SK-N-SH (cell line): ENCODE measurements at regions not wholly inside any gene's neighbourhood (a gene's known extent, or its start where the extent isn't known, plus 50 kb on each side); places are given as distances from the start of the nearest gene placed in this dataset.

Source experiments
- CTCF ChIA-PET: fragments of 300-600, 350-600 bp; formaldehyde crosslinking; extraction: SDS; loops from one replicate; lab custom pipeline; 2021; lab: Yijun Ruan, JAX
- POLR2A ChIA-PET: fragments of 350-600 bp; sonication (Branson Sonifier 250); formaldehyde crosslinking; extraction: SDS; loops from one replicate; lab custom pipeline; 2020; ENCODE audit warnings: antibody characterized with exemption, inconsistent platforms; lab: Yijun Ruan, JAX
- DNase-seq: peaks from one replicate; pipeline ENCODE4 v3.0.0; 2012
- H2AFZ ChIP-seq: fragments of 200-600 bp; sonication (generic); 2 replicates; pipeline ENCODE4 v1.8.1; 2016; ENCODE audit warnings: antibody characterized with exemption, mild to moderate bottlenecking, low read depth
- H3F3A ChIP-seq: fragments of 200-600 bp; sonication (generic); replicated peaks from 2 replicates; pipeline ENCODE3; 2016; ENCODE audit warnings: antibody characterized with exemption, mild to moderate bottlenecking; ENCODE audit not compliant: insufficient read depth
- H3K27ac ChIP-seq, 2 experiments: fragments of 200-500 bp in 1 of 2; fragments of 200-600 bp in 1 of 2; sonication (Bioruptor generic) in 1 of 2; sonication (generic), shearing (Covaris generic) in 1 of 2; 2 replicates each; pipeline versions ENCODE4 v1.5.1 to v1.6.1; 2014 to 2016; ENCODE audit warnings: low read depth in 2 of 2, inconsistent platforms in 1 of 2, low read length in 1 of 2, mild to moderate bottlenecking in 1 of 2, mixed read lengths in 1 of 2
- H3K27me3 ChIP-seq: fragments of 200-600 bp; sonication (generic), shearing (Covaris generic); 2 replicates; pipeline ENCODE4 v1.6.1; 2016; ENCODE audit warnings: mixed run types; ENCODE audit not compliant: insufficient read depth
- H3K36me3 ChIP-seq, 2 experiments: fragments of 200-500 bp in 1 of 2; fragments of 200-600 bp in 1 of 2; sonication (Bioruptor generic) in 1 of 2; sonication (generic) in 1 of 2; replicated peaks in 1 of 2; 2 replicates each; pipeline versions ENCODE3 to v1.5.1; 2014 to 2016; ENCODE audit warnings: low read length in 1 of 2, mild to moderate bottlenecking in 1 of 2; ENCODE audit not compliant: insufficient read depth in 2 of 2, control insufficient read depth in 1 of 2
- H3K4me1 ChIP-seq, 2 experiments: fragments of 200-500 bp in 1 of 2; fragments of 200-600 bp in 1 of 2; sonication (Bioruptor generic) in 1 of 2; sonication (generic), shearing (Covaris generic) in 1 of 2; 2 replicates each; pipeline versions ENCODE4 v1.5.1 to v1.6.1; 2014 to 2016; ENCODE audit warnings: low read depth in 1 of 2, low read length in 1 of 2, mixed run types in 1 of 2; ENCODE audit not compliant: insufficient read depth in 2 of 2, control insufficient read depth in 1 of 2
- H3K4me2 ChIP-seq: fragments of 200-600 bp; sonication (generic), shearing (Covaris generic); 2 replicates; pipeline ENCODE4 v1.6.1; 2017; ENCODE audit warnings: mixed run types
- H3K4me3 ChIP-seq, 2 experiments: fragments of 200-500 bp in 1 of 2; fragments of 200-600 bp in 1 of 2; sonication (Bioruptor generic) in 1 of 2; sonication (generic), shearing (Covaris generic) in 1 of 2; 2 replicates each; pipeline versions ENCODE4 v1.5.1 to v1.8.1; 2014 to 2016; ENCODE audit warnings: low read depth in 2 of 2, inconsistent platforms in 1 of 2, low read length in 1 of 2, mild to moderate bottlenecking in 1 of 2, mixed read lengths in 1 of 2, moderate library complexity in 1 of 2
- H3K79me2 ChIP-seq: fragments of 200-600 bp; sonication (generic); 2 replicates; pipeline ENCODE4 v1.8.1; 2017; ENCODE audit warnings: mild to moderate bottlenecking; ENCODE audit not compliant: insufficient read depth
- H3K9ac ChIP-seq: fragments of 200-600 bp; sonication (generic); 2 replicates; pipeline ENCODE4 v1.6.1; 2017; ENCODE audit warnings: mixed run types
- H3K9me2 ChIP-seq: fragments of 200-600 bp; sonication (generic); 2 replicates; pipeline ENCODE4 v1.6.1; 2017; ENCODE audit warnings: mixed run types
- H3K9me3 ChIP-seq: fragments of 200-600 bp; sonication (generic); 2 replicates; pipeline ENCODE4 v1.6.1; 2017; ENCODE audit warnings: mixed run types, mild to moderate bottlenecking, moderate library complexity
- H4K20me1 ChIP-seq: fragments of 200-600 bp; sonication (generic); 2 replicates; pipeline ENCODE4 v1.6.1; 2017; ENCODE audit warnings: mild to moderate bottlenecking, mixed run types; ENCODE audit not compliant: insufficient read depth
- CHD2 ChIP-seq: fragments of 150-350 bp; IDR thresholded peaks from 2 replicates; pipeline ENCODE4 v1.6.1; 2018; ENCODE audit warnings: low read length; ENCODE audit not compliant: partially characterized antibody
- EP300 ChIP-seq, 2 experiments: IDR thresholded peaks; 2 replicates each; pipeline versions ENCODE4 v1.4.0 to v1.6.1; 2012; ENCODE audit warnings: borderline replicate concordance in 1 of 2, low read depth in 1 of 2, low read length in 1 of 2
- EZH2phosphoT487 ChIP-seq: fragments of 200-600 bp; sonication (generic); IDR thresholded peaks from 2 replicates; pipeline ENCODE4 v1.6.1; 2017; ENCODE audit warnings: low read depth, mixed run types, mild to moderate bottlenecking, antibody characterized with exemption, moderate library complexity, borderline replicate concordance
- GATA2 ChIP-seq: sonication (generic); formaldehyde crosslinking; IDR thresholded peaks from 2 replicates; pipeline ENCODE4 v1.5.0; 2020; ENCODE audit warnings: mild to moderate bottlenecking, missing genetic modification reagents
- JUND ChIP-seq: IDR thresholded peaks from 2 replicates; pipeline ENCODE4 v1.4.0; 2012
- MEF2A ChIP-seq: IDR thresholded peaks from 2 replicates; pipeline ENCODE4 v1.4.0; 2012; ENCODE audit warnings: low read depth, borderline replicate concordance
- NFIC ChIP-seq: IDR thresholded peaks from 2 replicates; pipeline ENCODE4 v1.4.0; 2012; ENCODE audit warnings: borderline replicate concordance
- NRF1 ChIP-seq: IDR thresholded peaks from 2 replicates; pipeline ENCODE4 v1.6.1; 2012; ENCODE audit warnings: low read depth, mild to moderate bottlenecking, low read length
- RAD21 ChIP-seq: IDR thresholded peaks from 2 replicates; pipeline ENCODE4 v1.6.1; 2012; ENCODE audit warnings: mild to moderate bottlenecking, low read length
- RCOR1 ChIP-seq: fragments of 150-350 bp; IDR thresholded peaks from 2 replicates; pipeline ENCODE4 v1.6.1; 2017; ENCODE audit warnings: antibody characterized with exemption, low read length
- RFX5 ChIP-seq: IDR thresholded peaks from 2 replicates; pipeline ENCODE4 v1.6.1; 2012; ENCODE audit warnings: mild to moderate bottlenecking, improper control_type of control experiment, low read length
- RXRA ChIP-seq: IDR thresholded peaks from 2 replicates; pipeline ENCODE4 v1.4.0; 2012; ENCODE audit warnings: low read depth, mild to moderate bottlenecking, borderline replicate concordance
- SIN3A ChIP-seq: IDR thresholded peaks from 2 replicates; pipeline ENCODE4 v1.6.1; 2012; ENCODE audit warnings: low read depth, mild to moderate bottlenecking, low read length, moderate library complexity, borderline replicate concordance
- TEAD4 ChIP-seq: IDR thresholded peaks from 2 replicates; pipeline ENCODE4 v1.4.0; 2012; ENCODE audit warnings: mild to moderate bottlenecking, borderline replicate concordance; ENCODE audit not compliant: insufficient read depth
- YY1 ChIP-seq: IDR thresholded peaks from 2 replicates; pipeline ENCODE4 v1.4.0; 2012; ENCODE audit warnings: low read depth, mild to moderate bottlenecking
- WGBS: methylation state at CpG from one replicate; pipeline ENCODE4 v1.1.6; 2017; ENCODE audit warnings: low lambda C conversion rate; 5-methylcytosine and 5-hydroxymethylcytosine counted together
- TF ChIP-seq, protein P1 (sequence below): IDR thresholded peaks from 2 replicates; pipeline ENCODE4 v1.4.0; 2012; ENCODE audit warnings: low read depth
- TF ChIP-seq, protein P2 (sequence below): IDR thresholded peaks from 2 replicates; pipeline ENCODE4 v1.4.0; 2012; ENCODE audit warnings: low read depth, borderline replicate concordance
- TF ChIP-seq, protein P3 (sequence below): fragments of 200-600 bp; sonication (generic); IDR thresholded peaks from 2 replicates; pipeline ENCODE4 v1.6.1; 2017; ENCODE audit warnings: antibody characterized with exemption, mild to moderate bottlenecking, moderate library complexity

DNA sequence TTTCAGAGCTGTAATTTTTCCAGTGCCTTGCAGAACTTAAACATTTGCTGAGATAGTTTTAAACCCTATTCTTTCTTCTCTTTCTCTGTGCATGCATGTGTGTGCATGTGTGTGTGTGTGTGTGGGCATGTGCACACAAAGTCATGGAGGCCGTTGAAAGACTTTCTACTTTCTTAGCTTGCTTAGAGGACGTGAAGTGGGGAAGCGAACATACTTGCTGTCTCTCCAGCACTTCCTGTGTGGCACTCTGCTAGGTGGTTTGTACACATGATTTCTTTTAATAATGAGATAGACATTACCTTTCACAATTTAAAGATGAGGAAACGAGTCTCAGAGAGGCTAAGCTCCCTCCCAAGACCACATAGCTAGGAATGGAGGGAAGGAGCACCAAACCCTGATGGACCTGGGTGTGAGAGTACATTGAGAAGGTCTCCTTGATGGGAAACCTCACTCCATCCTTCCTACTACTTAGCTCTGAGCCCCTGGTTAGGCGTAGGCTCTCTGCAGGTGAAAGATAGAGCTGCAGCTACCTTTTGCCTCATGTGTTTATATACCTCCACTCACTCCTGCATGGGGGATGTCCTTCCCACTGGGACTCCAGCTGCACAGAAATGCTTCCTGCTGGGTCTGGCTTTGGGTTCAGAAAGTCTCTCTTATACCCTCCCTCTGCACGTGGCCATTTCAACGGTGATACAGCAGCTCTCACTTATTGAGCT lies 101.9 kb upstream of the USP24 start:
- Histone ChIP-seq H3K27ac (no peak overlapping the region), H2AFZ (no peak overlapping the region), H3K79me2 (no peaks in the 10 kb centered on the region), H3K4me3 (no peak overlapping the region), H3K27me3 (no peaks in the 10 kb centered on the region), H3K9me2 (no peaks in the 10 kb centered on the region), H3K4me1 (peaks cover 5 to 7% of the 10 kb centered on the region in 2 experiments; a peak in 2 of 4 replicates), H3K9me3 (no peaks in the 10 kb centered on the region), H4K20me1 (no peaks in the 10 kb centered on the region), H3K9ac (no peak overlapping the region), H3F3A (peaks cover under 1% of the 10 kb centered on the region), H3K4me2 (no peak overlapping the region), H3K36me3 (no peaks in the 10 kb centered on the region)
- CTCF ChIA-PET: interaction anchor here (1.4 kb wide), 1 partner anchor 11 kb away, joined by 3 read pairs; no protein-coding TSS in a partner anchor
- POLR2A ChIA-PET: no interaction called here
- WGBS: 96% methylated on average over 7 of the region's 7 CpGs
- DNase-seq: no peak
- no peak for TF ChIP-seq RFX5
- TF ChIP-seq EZH2phosphoT487: no peak
- no peak for TF ChIP-seq GATA2 (CRISPR knock-in tag)
- TF ChIP-seq, protein P1, sequence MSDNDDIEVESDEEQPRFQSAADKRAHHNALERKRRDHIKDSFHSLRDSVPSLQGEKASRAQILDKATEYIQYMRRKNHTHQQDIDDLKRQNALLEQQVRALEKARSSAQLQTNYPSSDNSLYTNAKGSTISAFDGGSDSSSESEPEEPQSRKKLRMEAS: no peak
- TF ChIP-seq SIN3A: no peak
- TF ChIP-seq JUND: no peak
- TF ChIP-seq MEF2A: no peak
- TF ChIP-seq RCOR1: no peak
- TF ChIP-seq, protein P2, sequence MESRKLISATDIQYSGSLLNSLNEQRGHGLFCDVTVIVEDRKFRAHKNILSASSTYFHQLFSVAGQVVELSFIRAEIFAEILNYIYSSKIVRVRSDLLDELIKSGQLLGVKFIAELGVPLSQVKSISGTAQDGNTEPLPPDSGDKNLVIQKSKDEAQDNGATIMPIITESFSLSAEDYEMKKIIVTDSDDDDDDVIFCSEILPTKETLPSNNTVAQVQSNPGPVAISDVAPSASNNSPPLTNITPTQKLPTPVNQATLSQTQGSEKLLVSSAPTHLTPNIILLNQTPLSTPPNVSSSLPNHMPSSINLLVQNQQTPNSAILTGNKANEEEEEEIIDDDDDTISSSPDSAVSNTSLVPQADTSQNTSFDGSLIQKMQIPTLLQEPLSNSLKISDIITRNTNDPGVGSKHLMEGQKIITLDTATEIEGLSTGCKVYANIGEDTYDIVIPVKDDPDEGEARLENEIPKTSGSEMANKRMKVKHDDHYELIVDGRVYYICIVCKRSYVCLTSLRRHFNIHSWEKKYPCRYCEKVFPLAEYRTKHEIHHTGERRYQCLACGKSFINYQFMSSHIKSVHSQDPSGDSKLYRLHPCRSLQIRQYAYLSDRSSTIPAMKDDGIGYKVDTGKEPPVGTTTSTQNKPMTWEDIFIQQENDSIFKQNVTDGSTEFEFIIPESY: no peak
- TF ChIP-seq NRF1: no peak
- no peak for TF ChIP-seq TEAD4
- TF ChIP-seq NFIC: no peak
- no peak for TF ChIP-seq EP300 (IDR thresholded peaks at IDR 0.05; ENCODE audit: borderline replicate concordance in 1 of 2, low read depth in 1 of 2, low read length in 1 of 2)
- TF ChIP-seq RXRA: no peak
- TF ChIP-seq YY1: no peak
- TF ChIP-seq, protein P3, sequence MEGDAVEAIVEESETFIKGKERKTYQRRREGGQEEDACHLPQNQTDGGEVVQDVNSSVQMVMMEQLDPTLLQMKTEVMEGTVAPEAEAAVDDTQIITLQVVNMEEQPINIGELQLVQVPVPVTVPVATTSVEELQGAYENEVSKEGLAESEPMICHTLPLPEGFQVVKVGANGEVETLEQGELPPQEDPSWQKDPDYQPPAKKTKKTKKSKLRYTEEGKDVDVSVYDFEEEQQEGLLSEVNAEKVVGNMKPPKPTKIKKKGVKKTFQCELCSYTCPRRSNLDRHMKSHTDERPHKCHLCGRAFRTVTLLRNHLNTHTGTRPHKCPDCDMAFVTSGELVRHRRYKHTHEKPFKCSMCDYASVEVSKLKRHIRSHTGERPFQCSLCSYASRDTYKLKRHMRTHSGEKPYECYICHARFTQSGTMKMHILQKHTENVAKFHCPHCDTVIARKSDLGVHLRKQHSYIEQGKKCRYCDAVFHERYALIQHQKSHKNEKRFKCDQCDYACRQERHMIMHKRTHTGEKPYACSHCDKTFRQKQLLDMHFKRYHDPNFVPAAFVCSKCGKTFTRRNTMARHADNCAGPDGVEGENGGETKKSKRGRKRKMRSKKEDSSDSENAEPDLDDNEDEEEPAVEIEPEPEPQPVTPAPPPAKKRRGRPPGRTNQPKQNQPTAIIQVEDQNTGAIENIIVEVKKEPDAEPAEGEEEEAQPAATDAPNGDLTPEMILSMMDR: no peak
- TF ChIP-seq RAD21: no peak
- TF ChIP-seq CHD2: no peak
